Urothelium cell line (cell line): ENCODE measurements at regions not wholly inside any gene's neighbourhood (a gene's known extent, or its start where the extent isn't known, plus 50 kb on each side); places are given as distances from the start of the nearest gene placed in this dataset.

Source experiments
- DNase-seq: peaks from one replicate; pipeline ENCODE4 v3.0.0; 2011; ENCODE audit warnings: low spot score, mixed read lengths
- FAIRE-seq: peaks from 2 replicates; lab custom pipeline; 2011; peaks lifted over from hg19 to GRCh38; lab: Jason Lieb, UNC

DNA sequence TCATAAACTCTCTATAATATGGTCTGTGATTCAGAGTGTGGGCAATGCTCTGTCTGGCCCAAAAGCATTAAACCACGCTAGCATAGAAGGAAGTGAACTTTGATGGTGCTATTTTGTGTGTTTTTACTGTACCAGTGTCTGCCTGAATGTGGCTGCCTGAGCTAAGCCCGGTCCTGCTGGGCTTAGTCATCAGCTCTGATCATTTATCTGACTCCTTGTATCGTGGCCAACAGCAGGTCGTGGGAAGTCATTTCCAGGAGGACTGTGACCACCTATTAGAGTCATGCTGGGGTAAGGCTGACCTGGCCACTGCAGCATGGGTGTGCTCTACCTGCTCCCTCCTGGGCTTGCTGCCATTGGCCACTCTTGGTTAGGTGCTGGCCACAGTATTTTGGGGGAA, 239.1 kb upstream of the CEP162 start:
- FAIRE-seq (no peak), DNase-seq (peak; percentile 57)

DNA sequence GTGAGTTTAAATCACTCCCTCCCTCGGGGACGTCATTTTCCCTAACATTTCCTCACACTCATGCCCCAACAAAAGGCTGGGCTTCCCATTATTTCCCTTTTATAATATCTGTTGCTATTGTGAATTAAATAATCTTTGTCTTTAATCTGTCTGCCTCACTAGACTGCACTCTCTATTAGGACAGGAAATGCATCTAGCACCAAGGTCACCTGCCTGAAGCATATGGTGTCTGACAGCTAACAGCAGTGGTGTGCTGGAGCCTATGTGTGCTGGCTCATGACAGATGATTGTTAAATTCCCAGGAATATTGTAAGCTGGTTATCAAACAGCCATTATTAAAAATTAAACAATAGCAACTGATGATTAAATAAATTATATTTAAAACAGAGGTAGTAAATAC, 237.0 kb upstream of the CEP162 start:
- FAIRE-seq (no peak), DNase-seq (no peak)

DNA sequence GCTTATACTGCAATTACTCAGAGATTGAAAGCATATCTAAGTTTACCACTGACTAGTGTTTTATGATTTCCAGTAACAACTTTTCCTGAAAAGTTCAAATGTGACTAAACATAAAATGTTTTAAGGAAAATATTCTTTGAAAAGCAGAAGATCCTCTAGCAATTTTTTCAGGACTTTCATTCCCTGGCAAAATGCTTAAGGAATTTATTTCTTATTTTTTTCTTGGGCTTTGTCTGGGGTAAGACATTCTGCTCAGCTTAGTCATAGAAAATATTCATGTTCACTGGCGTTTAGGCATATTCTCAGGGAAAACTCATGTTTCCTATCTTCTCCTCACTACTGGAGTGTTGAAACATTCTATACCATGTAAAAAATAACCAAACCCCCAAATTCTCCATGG, 235.3 kb upstream of the CEP162 start:
- DNase-seq (peak; percentile 8), FAIRE-seq (no peak)

DNA sequence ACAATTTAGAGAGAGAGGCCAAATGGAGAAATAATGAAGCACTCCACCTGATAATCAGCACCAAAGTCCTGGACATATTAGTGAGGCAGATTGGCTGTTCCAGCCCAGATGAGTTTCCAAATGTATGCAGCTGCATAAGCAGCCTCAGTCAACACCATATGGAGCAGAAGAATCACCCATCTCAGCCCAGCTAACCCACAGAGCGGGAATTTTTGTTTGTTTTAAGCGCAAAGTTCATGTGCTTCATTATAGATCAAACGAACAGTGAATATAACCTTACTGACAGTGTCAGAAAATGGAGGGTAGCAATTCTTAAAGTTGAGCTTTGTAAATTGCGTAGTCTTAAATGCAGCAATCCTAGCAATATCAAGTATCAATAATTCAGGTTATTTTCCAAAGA, 234.0 kb upstream of the CEP162 start:
- FAIRE-seq (no peak), DNase-seq (no peak)

DNA sequence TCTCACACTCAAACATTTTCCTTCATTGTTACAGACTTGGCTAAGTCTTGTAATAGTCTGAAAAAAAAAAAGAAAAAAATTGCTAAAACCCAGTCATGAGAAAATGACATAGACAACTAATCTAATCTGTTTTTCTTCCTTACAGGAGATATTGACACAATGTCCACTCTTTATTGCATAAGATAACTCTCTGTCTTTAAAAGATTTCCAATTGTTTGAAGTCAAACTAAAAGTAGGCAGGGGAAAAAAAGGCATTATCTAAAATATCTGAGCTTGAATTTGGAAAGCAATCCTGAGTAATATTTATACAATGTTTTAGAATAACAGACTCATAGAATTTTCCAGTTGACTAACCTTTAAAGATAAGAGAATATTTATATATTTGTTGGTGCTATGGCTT, 233.0 kb upstream of the CEP162 start:
- FAIRE-seq (no peak), DNase-seq (no peak)

DNA sequence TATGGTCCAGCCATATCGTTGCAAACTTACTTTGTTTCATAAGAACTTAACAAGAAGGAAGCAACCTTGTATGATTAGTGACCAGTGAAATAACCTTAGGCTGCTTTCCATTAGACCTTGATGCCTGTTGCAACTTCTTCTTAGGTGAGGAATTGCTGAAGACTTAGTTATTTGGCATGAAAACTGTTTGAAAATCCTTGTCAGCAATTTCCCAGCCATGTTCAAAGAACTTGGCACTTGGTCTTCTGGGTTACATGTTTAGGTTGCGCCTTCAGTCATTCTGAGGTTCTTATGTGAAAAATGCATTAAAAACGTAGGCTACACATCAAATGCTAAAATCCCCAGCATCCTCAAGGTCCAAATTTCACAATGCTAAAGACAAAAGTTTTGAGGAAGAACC, 232.0 kb upstream of the CEP162 start:
- DNase-seq (no peak), FAIRE-seq (no peak)

DNA sequence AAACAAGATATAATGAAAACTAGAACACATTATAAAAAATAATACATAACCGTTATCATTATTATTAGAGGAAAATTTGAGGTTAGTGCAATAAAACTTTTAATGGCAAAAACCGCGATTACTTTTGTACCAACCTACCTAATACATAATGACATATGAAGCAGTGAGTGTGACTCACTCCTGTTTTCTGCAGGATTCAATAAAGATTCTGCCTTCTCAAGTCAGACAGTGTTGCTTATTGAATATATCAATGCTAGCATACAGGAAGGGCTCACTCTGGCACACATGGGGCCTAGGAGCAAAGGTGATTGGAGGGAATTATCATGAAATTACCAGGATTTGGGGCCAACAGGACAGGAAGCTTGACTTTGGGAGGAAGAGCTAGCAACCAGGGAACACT, 230.8 kb upstream of the CEP162 start:
- FAIRE-seq: no peak
- DNase-seq: no peak

DNA sequence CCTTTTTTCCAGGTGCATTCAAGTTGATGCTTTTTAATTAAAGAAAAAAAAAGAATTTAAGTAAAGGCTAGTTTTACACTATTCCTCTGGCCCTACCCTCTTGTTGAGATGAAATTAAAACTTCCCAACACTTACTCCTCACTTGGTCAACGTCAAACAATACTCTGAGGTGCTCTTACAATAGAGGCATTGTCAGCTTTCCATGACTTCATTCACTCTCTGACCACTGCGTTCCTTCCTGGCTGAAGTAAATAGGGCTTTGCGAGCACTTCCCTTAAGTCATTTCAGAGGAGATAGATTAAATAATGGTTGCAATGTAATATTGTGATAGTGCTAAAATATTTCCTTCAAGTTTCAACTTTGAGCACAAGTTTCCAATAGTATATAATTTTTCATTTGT, 229.8 kb upstream of the CEP162 start:
- DNase-seq: peak; percentile 23

DNA sequence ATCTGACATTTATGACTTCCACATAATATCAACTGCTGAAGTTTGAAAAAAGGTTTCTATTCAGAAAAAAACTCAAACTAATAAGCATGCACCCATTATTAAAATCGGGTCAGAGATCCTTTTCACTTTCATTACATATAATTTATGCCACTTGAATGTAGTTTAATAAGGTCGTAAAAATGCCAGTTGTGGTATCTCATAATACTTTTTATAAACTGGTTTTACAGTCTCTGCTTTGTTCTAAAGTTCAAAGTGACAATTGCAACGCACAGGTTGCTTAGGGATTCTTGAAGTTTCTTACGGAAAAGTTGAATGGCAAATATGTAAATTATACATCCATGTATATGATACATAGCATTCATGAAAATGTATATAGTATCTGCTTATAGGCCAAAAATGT, 229.4 kb upstream of the CEP162 start:
- DNase-seq: no peak
- no peak for FAIRE-seq

More for the DNA sequence above, 229.8 kb upstream of the CEP162 start:
- no peak for FAIRE-seq

DNA sequence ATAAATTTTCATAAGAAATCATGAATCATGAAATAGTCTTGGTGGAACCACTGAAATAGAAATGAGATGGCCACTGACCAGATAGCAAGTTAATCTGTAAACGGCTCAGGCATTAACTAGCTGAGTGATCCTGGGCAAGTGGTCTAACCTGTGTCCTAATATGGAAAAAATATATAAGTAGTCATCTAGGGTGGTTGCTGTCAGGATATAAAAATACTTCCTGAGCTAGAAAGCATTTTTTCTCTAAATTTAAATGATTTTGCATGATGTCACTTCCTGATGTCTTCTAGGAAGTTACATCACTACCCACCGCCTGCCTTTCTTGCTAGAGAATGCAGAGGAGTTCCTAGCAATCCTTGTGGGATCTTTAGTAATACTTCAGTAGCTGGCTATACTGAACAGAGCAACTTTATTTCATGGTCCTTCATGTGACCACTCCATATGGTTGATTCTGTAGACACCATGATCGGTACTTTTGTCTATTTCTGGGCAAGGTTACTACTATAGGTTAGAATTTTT, 228.1 kb upstream of the CEP162 start:
- FAIRE-seq: no peak

DNA sequence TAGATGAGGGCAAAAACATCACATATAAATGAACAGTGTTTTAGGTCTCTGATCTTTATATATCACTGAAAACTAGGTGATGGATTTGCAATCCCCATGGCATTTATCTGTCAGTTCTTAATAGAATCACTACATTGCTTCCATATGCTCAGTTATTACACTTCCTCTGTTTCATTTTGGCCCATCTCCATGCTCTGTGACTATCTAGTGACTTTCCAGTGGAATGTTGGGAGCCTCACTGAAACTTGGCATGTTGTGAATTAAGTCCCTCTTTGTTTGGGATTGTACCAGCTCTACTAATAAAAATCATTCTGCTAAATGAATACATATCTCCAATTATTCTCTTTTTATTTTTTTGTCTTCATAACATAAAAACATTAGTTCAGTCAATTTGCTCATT, 226.1 kb upstream of the CEP162 start:
- DNase-seq: no peak
- FAIRE-seq: no peak

More for the DNA sequence above, 228.1 kb upstream of the CEP162 start:
- no peak for DNase-seq

DNA sequence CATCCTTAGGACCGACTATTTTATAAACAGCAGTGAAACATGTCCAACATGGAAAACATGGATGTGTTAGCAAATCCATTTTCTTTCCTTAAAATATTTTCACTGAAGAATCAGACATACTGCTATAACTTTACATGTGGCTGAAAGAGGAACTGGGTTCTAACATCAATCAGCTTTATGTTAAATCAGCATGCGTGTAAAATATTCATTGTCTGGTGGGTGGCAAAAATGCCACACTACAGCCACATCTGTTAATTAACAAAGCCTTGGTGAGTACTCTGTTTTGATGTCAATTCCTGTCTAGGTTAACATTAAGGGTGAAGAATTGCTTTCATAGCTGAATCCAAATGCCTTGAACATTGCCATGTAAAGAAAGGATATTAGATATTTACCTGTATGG, 222.6 kb upstream of the CEP162 start:
- DNase-seq (no peak), FAIRE-seq (no peak)

DNA sequence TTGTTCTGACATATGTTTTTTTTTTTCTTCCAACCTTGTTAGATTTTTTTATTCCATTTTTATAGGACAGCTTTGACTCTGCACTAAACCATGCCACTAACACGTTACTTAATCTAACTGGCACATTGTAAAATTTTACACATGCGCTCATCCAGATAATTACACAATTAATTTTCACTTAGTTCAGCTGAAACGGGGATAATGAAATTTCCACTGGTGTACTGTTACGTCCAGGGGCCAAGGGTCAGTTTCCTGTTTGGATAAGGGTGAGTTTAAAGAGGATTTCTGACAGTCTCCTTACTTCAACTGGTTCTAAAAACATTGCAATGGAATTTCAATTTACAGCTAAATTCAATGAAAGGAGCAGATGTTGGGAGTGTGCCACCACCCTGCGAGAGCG, 221.8 kb upstream of the CEP162 start:
- FAIRE-seq: no peak
- no peak for DNase-seq

DNA sequence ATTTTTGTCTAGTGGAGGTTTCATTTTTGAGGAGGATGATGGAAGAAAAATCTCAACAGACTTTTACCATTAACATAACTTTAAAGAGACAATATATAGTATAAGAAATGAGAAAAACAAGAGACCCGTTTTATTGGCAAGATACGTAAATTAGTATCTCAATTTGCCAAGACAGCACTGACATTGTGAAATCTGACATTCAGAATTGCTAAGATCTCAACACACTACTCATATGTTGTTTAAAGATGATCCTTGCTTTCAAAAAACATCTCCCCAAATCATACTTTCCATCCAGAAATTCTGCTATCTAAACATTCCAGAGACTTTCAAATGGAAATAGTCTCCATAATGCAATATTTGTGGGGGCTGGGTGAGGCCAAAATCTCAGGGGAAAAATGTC, 220.9 kb upstream of the CEP162 start:
- DNase-seq (no peak), FAIRE-seq (no peak)

DNA sequence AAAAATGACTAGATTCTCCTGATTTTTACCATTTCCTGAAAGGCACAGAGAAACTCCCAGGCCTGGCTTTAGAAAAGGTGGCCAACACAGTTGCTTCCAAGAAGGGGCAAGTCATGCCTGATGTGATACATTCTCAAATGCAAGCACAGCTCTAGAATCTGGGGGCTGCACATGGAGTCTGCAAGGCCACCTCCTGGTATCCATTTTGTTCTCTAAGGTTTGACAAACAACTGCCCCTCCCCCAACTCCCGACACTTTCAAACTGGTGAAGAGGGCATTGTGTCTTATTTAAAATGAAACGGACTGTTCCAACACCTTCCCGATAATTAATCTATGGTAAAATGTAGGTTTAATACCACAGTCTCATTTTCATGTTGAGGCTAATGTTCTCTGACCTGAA, 220.2 kb upstream of the CEP162 start:
- FAIRE-seq (no peak), DNase-seq (no peak)

DNA sequence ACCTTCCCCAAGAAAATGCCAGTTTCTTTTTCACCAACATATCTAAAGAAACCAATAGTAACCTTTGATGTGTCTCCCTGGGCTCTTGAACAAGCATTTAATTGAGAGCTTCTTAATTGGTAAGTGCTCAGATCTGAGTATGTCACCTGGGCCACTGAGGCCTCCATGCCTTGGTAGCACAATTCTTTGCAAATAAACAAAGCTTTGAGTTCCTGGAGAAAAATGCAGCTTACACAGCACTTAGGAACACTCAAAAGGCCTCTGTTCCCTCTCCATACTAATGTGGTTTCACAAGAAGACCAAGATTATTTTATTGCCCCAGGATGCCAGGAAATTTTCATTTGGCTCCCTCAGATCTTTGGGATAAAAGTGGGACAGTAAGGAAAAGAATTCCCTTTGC, 217.6 kb upstream of the CEP162 start:
- DNase-seq (no peak), FAIRE-seq (no peak)

DNA sequence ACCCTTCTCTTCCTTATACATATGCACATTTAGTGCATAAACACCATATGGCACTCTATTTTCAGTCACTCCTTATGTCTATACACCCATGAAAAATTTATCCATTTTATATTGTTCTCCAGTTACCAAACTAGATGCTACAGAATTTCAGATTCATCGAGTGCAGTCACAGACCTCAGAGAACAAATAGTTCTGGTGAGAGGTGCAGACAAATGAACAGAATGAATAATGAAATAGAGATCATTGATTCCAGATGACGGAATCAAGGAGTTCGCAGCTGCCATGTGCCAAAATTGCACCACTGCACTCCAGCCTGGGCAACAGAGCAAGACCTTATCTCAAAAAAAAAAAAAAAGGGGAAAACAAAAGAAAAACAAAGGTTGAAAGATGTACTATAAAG, 214.8 kb upstream of the CEP162 start:
- no peak for FAIRE-seq

DNA sequence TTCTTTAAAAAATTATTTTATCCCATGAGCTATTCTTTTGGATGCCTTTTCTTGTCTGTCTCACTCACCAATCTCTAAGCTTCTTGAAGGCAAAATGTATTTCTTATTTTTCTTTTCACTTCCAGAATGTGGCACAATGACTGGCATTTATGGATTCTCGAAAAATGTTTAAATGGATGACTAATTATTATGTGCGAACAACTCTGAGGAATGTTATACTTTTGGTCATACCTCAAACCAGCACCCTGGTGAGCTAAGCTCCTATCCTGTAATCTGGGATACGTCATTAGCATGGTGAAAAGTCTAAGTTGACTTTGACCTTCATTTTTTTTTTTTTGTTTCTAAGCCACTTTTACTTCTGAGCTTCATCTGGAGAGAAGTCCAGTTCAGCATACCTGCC, 214.0 kb upstream of the CEP162 start:
- DNase-seq (no peak), FAIRE-seq (no peak)

More for the DNA sequence above, 214.8 kb upstream of the CEP162 start:
- DNase-seq: no peak

DNA sequence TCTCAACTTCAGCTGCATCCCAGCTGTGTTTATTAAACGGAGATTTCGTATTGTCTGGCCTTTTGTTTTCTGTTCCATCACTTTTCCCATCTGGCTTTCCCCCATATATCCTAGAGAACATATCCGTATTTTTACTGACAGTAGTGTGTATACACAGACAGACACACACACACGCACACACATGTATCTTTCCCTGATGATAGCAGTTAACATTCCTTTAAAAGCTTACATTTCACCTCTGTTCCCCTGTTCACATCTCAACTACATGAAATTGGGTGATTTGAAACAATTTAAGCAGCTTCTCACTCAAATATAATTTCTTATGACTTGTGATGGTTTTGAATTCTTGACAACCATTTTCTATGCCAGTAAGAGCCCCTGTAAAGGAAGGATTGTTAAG, 207.1 kb upstream of the CEP162 start:
- DNase-seq (no peak), FAIRE-seq (no peak)

DNA sequence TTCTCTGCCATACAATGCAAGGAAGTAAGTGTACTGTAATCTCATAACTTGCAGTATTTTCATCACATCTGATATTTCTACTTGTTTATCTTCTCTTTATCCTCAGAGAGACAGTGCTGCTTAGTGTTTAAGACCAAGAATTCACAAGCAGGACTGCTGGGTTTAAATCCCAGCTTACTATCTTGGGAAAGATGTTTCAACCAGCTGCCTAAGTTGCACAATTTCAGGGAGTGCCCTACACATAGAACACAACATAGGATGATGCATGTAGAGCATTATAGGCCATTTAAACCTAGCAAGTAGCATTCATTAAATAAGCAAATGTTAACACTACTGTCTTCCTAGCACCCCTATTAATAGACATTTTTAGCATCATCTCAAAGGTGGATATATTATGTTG, 205.2 kb upstream of the CEP162 start:
- FAIRE-seq (no peak), DNase-seq (no peak)

DNA sequence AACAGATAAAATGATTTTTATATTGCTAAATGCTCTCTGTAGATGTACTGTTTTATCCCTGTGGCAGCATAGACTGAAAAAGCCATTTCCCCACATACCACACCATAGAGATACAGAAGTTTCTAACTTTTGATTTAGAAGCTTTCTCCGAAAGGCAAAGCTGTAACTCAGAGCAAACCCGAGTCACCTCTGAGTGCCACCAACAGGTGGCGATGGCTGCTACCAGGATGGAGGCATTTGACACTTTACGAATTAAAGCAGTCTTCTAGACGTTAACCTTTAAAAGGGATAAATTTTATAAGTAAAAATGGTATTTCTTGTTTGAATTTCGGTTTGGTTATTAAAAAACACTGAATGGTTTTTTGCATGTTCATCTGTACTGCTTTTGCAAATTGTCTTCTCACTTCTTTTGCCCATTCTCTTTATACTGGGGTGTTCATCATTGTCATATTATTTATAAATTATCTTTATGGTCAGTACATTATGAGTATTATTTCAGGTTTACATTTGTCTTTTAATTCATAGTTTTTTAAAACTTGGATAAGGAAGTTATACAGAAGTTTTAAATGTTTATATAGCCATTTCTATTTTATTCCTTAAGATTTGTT, 201.0 kb upstream of the CEP162 start:
- FAIRE-seq (no peak), DNase-seq (peak; percentile 26)

DNA sequence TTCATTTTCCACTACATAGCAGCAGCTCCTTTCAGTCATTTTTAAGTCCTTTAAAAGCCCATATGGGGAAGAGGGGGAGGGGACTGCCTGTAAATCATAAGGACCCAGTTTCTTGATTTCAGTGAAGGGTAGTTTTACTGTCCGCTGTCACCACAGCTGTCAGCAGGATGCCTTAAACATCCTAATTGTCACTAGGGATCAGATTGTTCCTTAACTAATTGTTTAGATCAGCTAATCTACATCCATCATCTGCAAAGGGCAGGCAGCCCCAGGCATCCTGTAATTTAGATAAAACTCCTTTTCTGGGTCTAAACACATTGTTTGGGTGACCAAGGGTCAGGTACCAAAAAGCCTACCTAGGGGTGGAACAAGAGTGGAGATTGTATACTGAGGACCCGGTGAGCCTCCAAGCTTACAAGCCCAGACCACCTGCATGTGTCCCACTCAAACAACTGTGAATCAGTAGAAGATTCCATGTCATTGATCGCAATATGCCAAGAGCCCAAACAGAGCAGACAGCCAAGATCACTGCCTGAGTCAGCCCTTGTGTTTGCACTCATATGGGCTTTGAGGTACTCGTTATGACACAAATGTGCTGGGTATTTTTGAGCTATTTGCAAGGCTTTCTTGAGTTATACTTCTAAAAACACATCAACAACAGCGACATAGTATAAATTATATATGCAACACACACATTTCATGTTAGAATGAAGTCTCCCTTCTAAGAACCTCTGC, 198.7 kb upstream of the CEP162 start:
- FAIRE-seq (no peak), DNase-seq (no peak)

DNA sequence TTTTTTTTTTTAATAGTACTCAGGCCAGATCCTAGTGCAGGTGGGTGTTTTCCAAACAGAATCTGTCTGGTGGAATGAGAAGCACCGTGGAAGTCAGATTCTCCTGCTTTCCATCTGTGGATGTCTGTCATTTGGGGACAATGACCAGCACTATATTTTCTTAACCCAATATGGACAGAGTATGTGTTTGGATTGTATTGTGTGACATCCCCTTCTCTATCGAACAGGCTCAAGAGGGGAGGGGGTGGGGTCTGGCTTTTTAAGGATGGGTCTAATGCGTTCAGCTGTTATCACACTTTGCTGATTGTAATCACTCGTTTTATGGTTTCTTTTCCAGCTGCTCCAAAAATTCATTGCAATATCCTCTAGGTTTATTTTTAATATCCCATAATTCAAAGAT, 197.5 kb upstream of the CEP162 start:
- DNase-seq: no peak
- FAIRE-seq: no peak
